ENCODE measurements at regions not wholly inside any gene's neighbourhood (a gene's known extent, or its start where the extent isn't known, plus 50 kb on each side); places are given as distances from the start of the nearest gene placed in this dataset.

GRCh38 chr14:104357689-104358527 is 219.5 kb downstream of the KIF26A start:
- Histone ChIP-seq H3K9me1 (ENCODE audit: control insufficient read depth, insufficient read depth, low read length) (no peaks in the 10 kb centered on the region), H3K9me3 (replicated peaks; ENCODE audit: control insufficient read depth, insufficient read depth, low read depth, low read length) (no peaks in the 10 kb centered on the region), H2AFZ (ENCODE audit: low read depth, low read length) (no peak overlapping the region), H3K9ac (ENCODE audit: insufficient read depth in 1 of 2, low read depth in 2 of 2, low read length in 2 of 2) (no peak overlapping the region), H3K4me3 (no peak overlapping the region), H3K4me2 (ENCODE audit: insufficient read depth, low read length) (no peak overlapping the region), H4K20me1 (replicated peaks; ENCODE audit: control insufficient read depth, insufficient read depth, low read length) (no peaks in the 10 kb centered on the region), H3K36me3 (ENCODE audit: control insufficient read depth, insufficient read depth, low read length) (no peaks in the 10 kb centered on the region), H3K4me1 (replicated peaks in 1 of 2; ENCODE audit: control insufficient read depth in 2 of 2, insufficient read depth in 2 of 2, low read length in 2 of 2) (peaks cover 0 to 5% of the 10 kb centered on the region in 2 experiments; a peak in 1 of 5 replicates), H3K27ac (ENCODE audit: extremely low read depth, low read depth, low read length) (no peak overlapping the region), H3K79me2 (ENCODE audit: control insufficient read depth, insufficient read depth, low read length) (no peaks in the 10 kb centered on the region), H3K27me3 (ENCODE audit: control insufficient read depth in 2 of 2, insufficient read depth in 2 of 2, low read length in 2 of 2) (peaks cover 0 to 17% of the 10 kb centered on the region in 2 experiments; a peak in 2 of 5 replicates)
- ChIA-PET POLR2A (no interaction called here), CTCF (ENCODE audit: low intra/inter-chr PET ratio) (no interaction called here)
- FAIRE-seq (no peak), ATAC-seq (no peak), DNase-seq (ENCODE audit: extremely low read depth in 1 of 4, low spot score in 3 of 4) (no peak)
- in situ Hi-C loops (cut with MboI) (no loop called here), intact Hi-C loops (cut with micrococcal nuclease) (no loop called here)
- WGBS (ENCODE audit: insufficient coverage, low coverage, missing lambda C conversion rate) = 1% methylated on average over 23 of the region's 33 CpGs
- BruUV-seq (replicated peaks) = no TSS peak
- TF ChIP-seq RBM22 (IDR thresholded peaks at IDR 0.05; ENCODE audit: low read depth, low read length, poor library complexity, severe bottlenecking) (no peak), E2F3 (CRISPR knock-in tag; IDR thresholded peaks at IDR 0.05) (no peak), HMGXB4 (CRISPR knock-in tag; IDR thresholded peaks at IDR 0.05) (no peak), TARDBP (IDR thresholded peaks at IDR 0.05) (no peak), ZNF232 (CRISPR knock-in tag; IDR thresholded peaks at IDR 0.05) (no peak), NCOR1 (IDR thresholded peaks at IDR 0.05) (no peak), ZNF592 (IDR thresholded peaks at IDR 0.05) (no peak), FOXP1 (CRISPR knock-in tag; IDR thresholded peaks at IDR 0.05) (no peak), SREBF1 (IDR thresholded peaks at IDR 0.05; ENCODE audit: borderline replicate concordance, low read depth, low read length) (no peak), EZH2 (IDR thresholded peaks at IDR 0.05; ENCODE audit: borderline replicate concordance, low read depth, low read length) (no peak)
- TF ChIP-seq, protein P1, sequence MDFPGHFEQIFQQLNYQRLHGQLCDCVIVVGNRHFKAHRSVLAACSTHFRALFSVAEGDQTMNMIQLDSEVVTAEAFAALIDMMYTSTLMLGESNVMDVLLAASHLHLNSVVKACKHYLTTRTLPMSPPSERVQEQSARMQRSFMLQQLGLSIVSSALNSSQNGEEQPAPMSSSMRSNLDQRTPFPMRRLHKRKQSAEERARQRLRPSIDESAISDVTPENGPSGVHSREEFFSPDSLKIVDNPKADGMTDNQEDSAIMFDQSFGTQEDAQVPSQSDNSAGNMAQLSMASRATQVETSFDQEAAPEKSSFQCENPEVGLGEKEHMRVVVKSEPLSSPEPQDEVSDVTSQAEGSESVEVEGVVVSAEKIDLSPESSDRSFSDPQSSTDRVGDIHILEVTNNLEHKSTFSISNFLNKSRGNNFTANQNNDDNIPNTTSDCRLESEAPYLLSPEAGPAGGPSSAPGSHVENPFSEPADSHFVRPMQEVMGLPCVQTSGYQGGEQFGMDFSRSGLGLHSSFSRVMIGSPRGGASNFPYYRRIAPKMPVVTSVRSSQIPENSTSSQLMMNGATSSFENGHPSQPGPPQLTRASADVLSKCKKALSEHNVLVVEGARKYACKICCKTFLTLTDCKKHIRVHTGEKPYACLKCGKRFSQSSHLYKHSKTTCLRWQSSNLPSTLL (IDR thresholded peaks at IDR 0.05) = no peak
- TF ChIP-seq, protein P2, sequence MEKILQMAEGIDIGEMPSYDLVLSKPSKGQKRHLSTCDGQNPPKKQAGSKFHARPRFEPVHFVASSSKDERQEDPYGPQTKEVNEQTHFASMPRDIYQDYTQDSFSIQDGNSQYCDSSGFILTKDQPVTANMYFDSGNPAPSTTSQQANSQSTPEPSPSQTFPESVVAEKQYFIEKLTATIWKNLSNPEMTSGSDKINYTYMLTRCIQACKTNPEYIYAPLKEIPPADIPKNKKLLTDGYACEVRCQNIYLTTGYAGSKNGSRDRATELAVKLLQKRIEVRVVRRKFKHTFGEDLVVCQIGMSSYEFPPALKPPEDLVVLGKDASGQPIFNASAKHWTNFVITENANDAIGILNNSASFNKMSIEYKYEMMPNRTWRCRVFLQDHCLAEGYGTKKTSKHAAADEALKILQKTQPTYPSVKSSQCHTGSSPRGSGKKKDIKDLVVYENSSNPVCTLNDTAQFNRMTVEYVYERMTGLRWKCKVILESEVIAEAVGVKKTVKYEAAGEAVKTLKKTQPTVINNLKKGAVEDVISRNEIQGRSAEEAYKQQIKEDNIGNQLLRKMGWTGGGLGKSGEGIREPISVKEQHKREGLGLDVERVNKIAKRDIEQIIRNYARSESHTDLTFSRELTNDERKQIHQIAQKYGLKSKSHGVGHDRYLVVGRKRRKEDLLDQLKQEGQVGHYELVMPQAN (IDR thresholded peaks at IDR 0.05; ENCODE audit: borderline replicate concordance) = no peak

Measured in K562 (cell line).